HuH-7 (cell line): ENCODE measurements at regions not wholly inside any gene's neighbourhood (a gene's known extent, or its start where the extent isn't known, plus 50 kb on each side); places are given as distances from the start of the nearest gene placed in this dataset.
A peak's percentile ranks its signal among the peaks of the same experiment; 100 is the strongest.
"Not testable (repeated sequence)": the region's sequence is repeated elsewhere in the genome, so short reads cannot be mapped to it uniquely, and the experiment has no call there.

Experiments used
- DNase-seq: peaks from one replicate; pipeline ENCODE4 v3.0.0; 2011; ENCODE audit warnings: low spot score

- DNase-seq: no peak
Observed at GRCh38 chr4:57231781-57232180, 121.6 kb upstream of the IGFBP7 start.

- DNase-seq: no peak
Observed at GRCh38 chr4:57220734-57221133, 110.5 kb upstream of the IGFBP7 start.

- DNase-seq: no peak
Observed at GRCh38 chr4:57220172-57220571, 110.0 kb upstream of the IGFBP7 start.

- no peak for DNase-seq
Observed at GRCh38 chr4:57219431-57219830, 109.2 kb upstream of the IGFBP7 start.

GRCh38 chr4:57214654-57215411, 104.6 kb upstream of the IGFBP7 start:
- DNase-seq: no peak

- DNase-seq: no peak
Observed at GRCh38 chr4:57211131-57211530, 100.9 kb upstream of the IGFBP7 start.

DNA sequence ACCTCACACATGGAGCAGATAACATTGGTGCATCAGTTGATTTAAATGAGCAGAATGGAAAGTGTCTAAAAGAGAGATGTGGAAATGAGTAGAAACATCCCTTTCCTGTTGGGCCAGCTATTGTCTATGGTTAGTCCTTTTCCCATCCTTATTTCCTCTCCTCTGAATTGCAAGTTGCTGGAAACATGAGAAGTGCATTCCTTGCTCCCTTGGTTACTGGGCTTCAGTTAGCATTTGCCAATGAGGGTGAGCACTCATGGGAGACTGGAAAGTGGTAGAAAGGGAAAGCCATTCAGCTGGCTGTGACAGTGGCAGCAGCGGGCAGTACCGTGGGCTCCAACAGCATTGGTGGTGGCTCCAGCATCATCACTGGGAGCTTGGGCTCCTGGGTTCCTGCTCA, 96.0 kb upstream of the IGFBP7 start:
- no peak for DNase-seq

DNA sequence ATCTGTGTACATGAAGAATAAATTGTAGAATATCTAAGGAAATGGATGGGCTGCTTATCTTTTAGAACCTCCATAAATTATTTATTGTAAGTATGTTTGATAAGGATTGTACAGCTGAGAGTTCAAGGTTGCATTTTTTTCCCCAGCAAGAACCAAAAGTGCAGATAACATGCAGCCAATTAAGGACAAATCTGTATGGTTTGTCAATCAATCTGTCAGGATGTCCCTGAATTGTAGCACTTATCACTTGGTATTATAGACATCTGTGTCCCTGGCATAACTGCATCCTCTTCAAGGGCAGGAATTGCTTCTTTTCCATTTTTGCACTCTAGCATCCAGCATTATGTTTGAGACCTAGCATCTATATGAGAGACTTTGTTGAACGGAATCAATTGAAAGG, 95.4 kb upstream of the IGFBP7 start:
- no peak for DNase-seq

GRCh38 chr4:57200799-57201327, 90.7 kb upstream of the IGFBP7 start:
- no peak for DNase-seq

DNA sequence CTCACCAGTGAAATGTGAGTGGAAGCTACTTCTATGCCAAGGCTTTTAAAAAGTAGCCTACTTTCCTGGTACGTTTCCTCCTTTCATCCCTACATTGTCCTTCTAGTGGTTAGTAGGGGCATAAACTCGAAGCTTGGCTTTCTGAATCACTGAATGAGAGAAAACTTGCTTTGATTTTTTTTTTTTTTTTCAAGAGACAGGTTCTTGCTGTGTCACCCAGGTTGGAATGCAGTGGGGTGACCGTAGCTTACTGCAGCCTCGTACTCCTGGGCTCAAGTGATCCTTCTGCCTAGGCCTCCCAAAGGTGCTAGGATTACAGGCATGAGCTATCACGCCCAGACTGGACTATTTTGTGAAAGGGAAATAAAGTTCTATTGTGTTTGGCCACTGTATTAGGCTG, 89.1 kb upstream of the IGFBP7 start:
- no peak for DNase-seq

- DNase-seq: no peak
Observed at GRCh38 chr4:57195622-57196021, 85.4 kb upstream of the IGFBP7 start.

DNA sequence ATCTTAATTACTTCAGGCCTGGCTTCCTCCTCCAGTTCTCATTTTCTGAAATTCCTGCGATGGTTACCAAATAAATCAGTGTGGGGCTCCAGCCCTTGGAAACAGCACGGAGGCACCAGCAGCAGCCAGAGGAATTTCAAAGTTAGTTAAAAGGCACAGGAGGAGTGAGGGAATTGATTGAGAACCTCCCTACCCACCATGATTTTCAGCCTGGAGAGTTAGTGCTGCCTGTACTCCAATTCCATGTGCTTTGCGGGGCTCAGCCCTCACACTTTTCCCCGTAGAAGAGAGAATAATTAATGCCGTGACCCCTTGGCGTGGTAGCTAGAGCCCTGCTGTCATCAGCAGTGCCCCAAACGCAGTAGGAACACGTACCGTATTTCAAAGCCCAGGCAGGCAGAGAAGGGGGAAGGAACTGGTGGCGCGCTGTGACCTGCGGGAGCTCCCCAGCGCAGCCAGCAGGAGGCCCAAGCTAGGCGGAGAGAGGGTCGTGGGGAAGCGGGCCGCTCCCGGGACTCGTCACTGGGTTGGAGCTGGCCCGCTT, 84.0 kb upstream of the IGFBP7 start:
- no peak for DNase-seq

DNA sequence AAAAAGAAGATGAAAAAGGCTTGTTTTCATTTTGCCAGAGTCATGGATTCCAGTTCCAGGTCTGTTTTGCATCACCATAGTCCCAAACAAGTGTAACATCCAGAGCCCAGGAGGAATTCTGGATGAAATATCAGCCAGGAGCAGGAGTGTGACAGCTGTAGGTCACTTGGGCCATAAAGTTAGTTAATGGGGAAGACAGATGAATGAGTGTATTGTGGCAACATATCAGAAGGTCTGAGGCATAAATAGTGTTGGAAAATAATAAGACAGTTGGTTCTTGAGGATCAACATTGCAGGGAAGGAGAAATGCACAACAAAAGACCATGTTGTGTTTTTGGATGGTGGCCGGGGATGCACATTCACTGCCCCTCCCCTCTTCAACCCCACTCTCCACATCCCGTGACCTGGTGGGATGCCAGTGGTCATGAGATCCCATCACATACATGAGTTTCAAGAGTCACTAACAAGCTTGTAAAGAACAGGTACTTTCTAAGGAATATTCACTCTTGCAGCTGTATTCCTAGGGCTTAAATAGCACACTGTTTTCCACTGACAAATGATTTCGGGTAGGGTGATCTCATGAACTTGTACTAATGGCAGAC, 83.1 kb upstream of the IGFBP7 start:
- no peak for DNase-seq

- no peak for DNase-seq
Observed at GRCh38 chr4:57191523-57192034, 81.4 kb upstream of the IGFBP7 start.

- peak; percentile 46 for DNase-seq
Observed at GRCh38 chr4:57190601-57191481, 80.7 kb upstream of the IGFBP7 start.

DNA sequence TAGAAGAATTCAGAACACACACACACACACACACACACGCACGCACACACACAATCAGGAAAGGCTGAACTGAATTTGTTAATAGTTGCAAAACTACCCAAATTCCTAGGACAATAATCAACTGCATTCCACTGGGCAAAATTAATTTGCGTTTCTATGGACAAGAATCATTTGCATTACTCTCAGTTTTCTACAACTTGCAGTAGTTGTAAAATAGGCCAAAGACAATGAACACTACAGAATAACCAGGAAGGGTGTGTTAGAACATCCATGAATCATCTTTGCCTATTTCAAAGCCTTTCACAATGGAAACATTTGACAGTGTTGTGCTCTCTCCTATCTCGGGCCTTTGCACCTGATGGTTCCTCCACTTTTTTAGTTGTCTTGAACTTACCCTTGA, 77.1 kb upstream of the IGFBP7 start:
- DNase-seq: no peak

DNA sequence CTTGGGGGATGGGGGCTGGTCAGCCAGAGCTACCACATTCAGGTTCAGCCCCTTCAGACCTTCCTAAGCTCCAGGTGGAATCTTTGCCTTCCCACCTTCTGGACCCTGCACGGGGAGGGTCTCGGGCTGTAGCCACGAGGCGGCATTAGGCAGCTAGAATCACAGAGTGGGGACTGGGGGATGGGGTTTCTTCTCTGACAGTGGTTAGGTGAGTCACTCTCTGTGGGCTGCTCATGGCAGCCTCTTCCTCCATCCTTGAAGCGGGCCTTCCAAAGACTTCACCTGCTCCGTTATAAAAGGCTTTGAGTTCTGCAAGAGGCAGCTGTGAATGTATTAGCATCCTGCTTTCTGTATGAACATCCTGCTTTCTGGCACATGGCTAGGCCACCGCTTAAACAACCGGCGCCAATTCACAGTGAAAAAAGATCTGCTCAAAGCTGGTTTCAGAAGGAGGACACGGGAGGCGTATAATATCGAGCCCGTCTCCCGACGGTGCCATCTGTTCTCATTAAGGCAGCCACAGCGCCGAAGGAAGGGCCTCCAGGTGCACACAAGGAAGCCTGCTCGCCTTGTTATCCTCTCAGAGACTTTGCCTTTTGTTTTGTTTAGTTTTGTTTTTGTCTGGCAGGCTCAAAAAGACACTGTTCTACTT, 74.3 kb upstream of the IGFBP7 start:
- DNase-seq: no peak

- no peak for DNase-seq
Observed at GRCh38 chr4:57182132-57182874, 72.1 kb upstream of the IGFBP7 start.

- not testable (repeated sequence) for DNase-seq
Observed at GRCh38 chr4:57173136-57173535, 63.0 kb upstream of the IGFBP7 start.

DNA sequence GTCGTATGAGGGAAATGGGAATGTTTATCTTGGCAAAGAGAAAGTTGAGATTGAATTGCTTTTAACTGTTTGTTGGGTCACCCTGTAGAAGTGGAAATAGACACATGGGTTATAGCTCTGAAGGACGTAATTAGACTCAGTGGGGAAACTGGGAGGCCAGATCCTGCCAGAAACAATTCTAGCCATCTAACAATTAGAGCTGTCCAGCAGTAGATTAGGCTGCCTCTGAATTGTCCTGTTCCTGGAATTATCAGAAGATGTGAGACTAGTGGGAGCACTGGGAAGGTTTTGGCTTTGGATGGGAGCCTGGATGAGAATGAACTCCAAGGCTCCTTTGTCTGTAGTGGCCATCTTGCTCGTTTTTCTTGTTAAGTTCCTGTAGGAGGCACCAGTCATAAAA, 61.9 kb upstream of the IGFBP7 start:
- no peak for DNase-seq

DNA sequence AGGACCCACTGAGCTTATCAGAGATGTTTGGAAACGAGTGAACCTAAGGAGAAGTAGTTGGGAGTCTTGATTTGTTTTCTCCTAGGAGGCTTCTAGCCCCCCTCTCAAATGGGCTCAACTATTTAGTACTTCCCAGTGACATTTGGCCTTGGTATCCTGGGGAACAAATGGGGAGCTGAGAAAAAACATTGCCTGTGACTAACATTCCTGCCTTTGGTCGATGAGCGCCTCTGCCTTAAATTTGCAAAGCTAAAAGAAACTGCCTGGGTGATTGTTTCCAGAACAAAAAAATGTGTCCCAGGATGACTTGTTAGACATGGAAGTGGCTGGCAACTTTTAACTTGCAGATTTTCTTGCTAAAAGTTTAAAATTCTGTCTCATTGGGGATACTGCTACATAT, 58.8 kb upstream of the IGFBP7 start:
- no peak for DNase-seq
